ENCODE measurements at regions not wholly inside any gene's neighbourhood (a gene's known extent, or its start where the extent isn't known, plus 50 kb on each side); places are given as distances from the start of the nearest gene placed in this dataset.

GRCh38 chr11:94702481-94702880 is 65.7 kb upstream of the AMOTL1 start:
- Histone ChIP-seq H3K79me2 (ENCODE audit: control insufficient read depth, insufficient read depth, low read length) (no peaks in the 10 kb centered on the region), H4K20me1 (ENCODE audit: control insufficient read depth, extremely low read depth, insufficient read depth, low read length) (no peaks in the 10 kb centered on the region), H3K9me3 (ENCODE audit: control insufficient read depth, insufficient read depth, low read depth, low read length) (no peaks in the 10 kb centered on the region), H2AFZ (ENCODE audit: low read length) (no peak overlapping the region), H3K4me1 (ENCODE audit: control insufficient read depth, extremely low read depth, insufficient read depth, low read length) (no peaks in the 10 kb centered on the region), H3K27ac (ENCODE audit: insufficient read depth, low read length) (no peak overlapping the region), H3K4me2 (ENCODE audit: extremely low read depth, insufficient read depth, low read length) (no peak overlapping the region), H3K27me3 (ENCODE audit: control insufficient read depth, insufficient read depth, low read length) (no peaks in the 10 kb centered on the region), H3K9ac (ENCODE audit: insufficient read depth, low read length) (no peak overlapping the region), H3K36me3 (ENCODE audit: control insufficient read depth, insufficient read depth, low read length) (no peaks in the 10 kb centered on the region), H3K4me3 (replicated peaks in 1 of 4; ENCODE audit: control extremely low read depth in 1 of 4, insufficient read depth in 1 of 4, low read depth in 3 of 4, low read length in 4 of 4) (no peak overlapping the region)
- TF ChIP-seq CTCF (conservative IDR thresholded peaks at IDR 0.05 in 1 of 2, IDR thresholded peaks at IDR 0.05 in 1 of 2; ENCODE audit: low read depth in 1 of 2, low read length in 2 of 2), result no peak
- TF ChIP-seq EZH2 (IDR thresholded peaks at IDR 0.05; ENCODE audit: low read length, missing control alignments), result no peak
- no peak for DNase-seq (ENCODE audit: low read depth in 2 of 2)

GRCh38 chr11:94705419-94705818 is 62.7 kb upstream of the AMOTL1 start:
- H3K4me2 ChIP-seq (ENCODE audit: extremely low read depth, insufficient read depth, low read length), result no peak overlapping the region
- H3K27ac ChIP-seq (ENCODE audit: insufficient read depth, low read length), result no peak overlapping the region
- H3K27me3 ChIP-seq (ENCODE audit: control insufficient read depth, insufficient read depth, low read length), result peaks cover 5% of the 10 kb centered on the region
- H3K9me3 ChIP-seq (ENCODE audit: control insufficient read depth, insufficient read depth, low read depth, low read length), result no peaks in the 10 kb centered on the region
- no peaks in the 10 kb centered on the region for H4K20me1 ChIP-seq (ENCODE audit: control insufficient read depth, extremely low read depth, insufficient read depth, low read length)
- no peaks in the 10 kb centered on the region for H3K79me2 ChIP-seq (ENCODE audit: control insufficient read depth, insufficient read depth, low read length)
- H3K4me3 ChIP-seq (replicated peaks in 1 of 4; ENCODE audit: control extremely low read depth in 1 of 4, insufficient read depth in 1 of 4, low read depth in 3 of 4, low read length in 4 of 4), result no peak overlapping the region
- H3K4me1 ChIP-seq (ENCODE audit: control insufficient read depth, extremely low read depth, insufficient read depth, low read length), result no peaks in the 10 kb centered on the region
- TF ChIP-seq EZH2 (IDR thresholded peaks at IDR 0.05; ENCODE audit: low read length, missing control alignments) (no peak), CTCF (conservative IDR thresholded peaks at IDR 0.05 in 1 of 2, IDR thresholded peaks at IDR 0.05 in 1 of 2; ENCODE audit: low read depth in 1 of 2, low read length in 2 of 2) (no peak)
- DNase-seq (ENCODE audit: low read depth in 2 of 2), result no peak
- H3K9ac ChIP-seq (ENCODE audit: insufficient read depth, low read length), result no peak overlapping the region
- no peak overlapping the region for H2AFZ ChIP-seq (ENCODE audit: low read length)
- H3K36me3 ChIP-seq (ENCODE audit: control insufficient read depth, insufficient read depth, low read length), result no peaks in the 10 kb centered on the region

- Histone ChIP-seq H3K4me3 (replicated peaks in 1 of 4; ENCODE audit: control extremely low read depth in 1 of 4, insufficient read depth in 1 of 4, low read depth in 3 of 4, low read length in 4 of 4) (no peak overlapping the region), H3K4me1 (ENCODE audit: control insufficient read depth, extremely low read depth, insufficient read depth, low read length) (no peaks in the 10 kb centered on the region), H3K27me3 (ENCODE audit: control insufficient read depth, insufficient read depth, low read length) (peaks cover 5% of the 10 kb centered on the region), H3K9ac (ENCODE audit: insufficient read depth, low read length) (no peak overlapping the region), H2AFZ (ENCODE audit: low read length) (no peak overlapping the region), H3K36me3 (ENCODE audit: control insufficient read depth, insufficient read depth, low read length) (no peaks in the 10 kb centered on the region), H3K79me2 (ENCODE audit: control insufficient read depth, insufficient read depth, low read length) (no peaks in the 10 kb centered on the region), H3K9me3 (ENCODE audit: control insufficient read depth, insufficient read depth, low read depth, low read length) (no peaks in the 10 kb centered on the region), H3K27ac (ENCODE audit: insufficient read depth, low read length) (no peak overlapping the region), H4K20me1 (ENCODE audit: control insufficient read depth, extremely low read depth, insufficient read depth, low read length) (no peaks in the 10 kb centered on the region), H3K4me2 (ENCODE audit: extremely low read depth, insufficient read depth, low read length) (no peak overlapping the region)
- DNase-seq (ENCODE audit: low read depth in 2 of 2), result peak in 1 of 2 donors; percentile 79
- no peak for TF ChIP-seq CTCF (conservative IDR thresholded peaks at IDR 0.05 in 1 of 2, IDR thresholded peaks at IDR 0.05 in 1 of 2; ENCODE audit: low read depth in 1 of 2, low read length in 2 of 2)
- no peak for TF ChIP-seq EZH2 (IDR thresholded peaks at IDR 0.05; ENCODE audit: low read length, missing control alignments)
Observed at GRCh38 chr11:94705891-94706615, 62.1 kb upstream of the AMOTL1 start.
